ENCODE measurements at regions not wholly inside any gene's neighbourhood (a gene's known extent, or its start where the extent isn't known, plus 50 kb on each side); places are given as distances from the start of the nearest gene placed in this dataset.
"Not testable (repeated sequence)": the region's sequence is repeated elsewhere in the genome, so short reads cannot be mapped to it uniquely, and the experiment has no call there.

GRCh38 chr18:11487390-11487789 is 122.0 kb upstream of the SLC35G4 start:
- WGBS, 2 donors, result 82 to 96% methylated on average over 1 of the region's 1 CpG
- Histone ChIP-seq H3K27me3 (no peaks in the 10 kb centered on the region), H3K36me3 (no peaks in the 10 kb centered on the region), H3K9me3 (no peaks in the 10 kb centered on the region), H3K4me3 (no peak overlapping the region), H3K27ac (no peak overlapping the region), H3K4me1 (no peaks in the 10 kb centered on the region)
- intact Hi-C loops (cut with DNase I), result no loop called here
- ATAC-seq (no peak), FAIRE-seq (no peak), DNase-seq (no peak)
- TF ChIP-seq, protein P1, sequence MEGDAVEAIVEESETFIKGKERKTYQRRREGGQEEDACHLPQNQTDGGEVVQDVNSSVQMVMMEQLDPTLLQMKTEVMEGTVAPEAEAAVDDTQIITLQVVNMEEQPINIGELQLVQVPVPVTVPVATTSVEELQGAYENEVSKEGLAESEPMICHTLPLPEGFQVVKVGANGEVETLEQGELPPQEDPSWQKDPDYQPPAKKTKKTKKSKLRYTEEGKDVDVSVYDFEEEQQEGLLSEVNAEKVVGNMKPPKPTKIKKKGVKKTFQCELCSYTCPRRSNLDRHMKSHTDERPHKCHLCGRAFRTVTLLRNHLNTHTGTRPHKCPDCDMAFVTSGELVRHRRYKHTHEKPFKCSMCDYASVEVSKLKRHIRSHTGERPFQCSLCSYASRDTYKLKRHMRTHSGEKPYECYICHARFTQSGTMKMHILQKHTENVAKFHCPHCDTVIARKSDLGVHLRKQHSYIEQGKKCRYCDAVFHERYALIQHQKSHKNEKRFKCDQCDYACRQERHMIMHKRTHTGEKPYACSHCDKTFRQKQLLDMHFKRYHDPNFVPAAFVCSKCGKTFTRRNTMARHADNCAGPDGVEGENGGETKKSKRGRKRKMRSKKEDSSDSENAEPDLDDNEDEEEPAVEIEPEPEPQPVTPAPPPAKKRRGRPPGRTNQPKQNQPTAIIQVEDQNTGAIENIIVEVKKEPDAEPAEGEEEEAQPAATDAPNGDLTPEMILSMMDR (IDR thresholded peaks at IDR 0.05), result no peak

GRCh38 chr18:11482271-11482670 is 127.1 kb upstream of the SLC35G4 start:
- no peak for FAIRE-seq
- peak in 2 of 4 donors; percentile 44 to 52 for ATAC-seq
- no peaks in the 10 kb centered on the region for H3K36me3 ChIP-seq

GRCh38 chr18:11480692-11481091 is 128.7 kb upstream of the SLC35G4 start:
- DNase-seq, result no peak
- 90 to 92% methylated on average over 1 of the region's 1 CpG for WGBS, 2 donors
- no peaks in the 10 kb centered on the region for H3K4me1 ChIP-seq
- no peaks in the 10 kb centered on the region for H3K36me3 ChIP-seq
- ATAC-seq, result no peak
- H3K27me3 ChIP-seq, result no peaks in the 10 kb centered on the region
- H3K27ac ChIP-seq, result no peak overlapping the region
- H3K9me3 ChIP-seq, result no peaks in the 10 kb centered on the region
- H3K4me3 ChIP-seq, result no peak overlapping the region
- TF ChIP-seq, protein P1 (IDR thresholded peaks at IDR 0.05), result no peak
- FAIRE-seq, result no peak
- intact Hi-C loops (cut with DNase I), result no loop called here

More at GRCh38 chr18:11482271-11482670, 127.1 kb upstream of the SLC35G4 start:
- TF ChIP-seq, protein P1 (IDR thresholded peaks at IDR 0.05), result no peak
- no peak for DNase-seq
- Histone ChIP-seq H3K4me3 (no peak overlapping the region), H3K4me1 (no peaks in the 10 kb centered on the region), H3K27ac (no peak overlapping the region), H3K9me3 (no peaks in the 10 kb centered on the region), H3K27me3 (no peaks in the 10 kb centered on the region)
- intact Hi-C loops (cut with DNase I), result no loop called here

DNA sequence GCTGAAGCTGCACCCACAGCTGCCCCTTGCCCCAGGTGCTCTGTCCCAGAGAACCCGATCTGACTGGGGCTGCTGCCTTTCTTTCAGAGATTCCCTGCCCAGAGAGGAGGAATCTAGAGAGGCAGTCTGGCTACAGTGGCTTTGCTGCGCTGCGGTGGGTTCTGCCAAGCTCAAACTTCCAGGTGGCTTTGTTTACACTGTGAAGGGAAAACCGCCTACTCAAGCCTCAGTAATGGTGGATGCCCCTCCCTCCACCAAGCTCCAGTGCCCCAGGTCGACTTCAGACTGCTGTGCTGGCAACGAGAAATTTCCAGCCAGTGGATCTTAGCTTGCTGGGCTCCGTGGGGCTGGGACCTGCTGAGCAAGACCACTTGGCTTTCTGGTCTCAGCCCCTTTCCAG is 130.4 kb upstream of the SLC35G4 start:
- WGBS, 2 donors, result 36 to 38% methylated on average over 7 of the region's 7 CpGs
- H3K27ac ChIP-seq; ATAC-seq; FAIRE-seq; H3K36me3 ChIP-seq; H3K4me1 ChIP-seq; H3K4me3 ChIP-seq; H3K27me3 ChIP-seq; intact Hi-C loops (cut with DNase I); DNase-seq; H3K9me3 ChIP-seq: not testable (repeated sequence)

DNA sequence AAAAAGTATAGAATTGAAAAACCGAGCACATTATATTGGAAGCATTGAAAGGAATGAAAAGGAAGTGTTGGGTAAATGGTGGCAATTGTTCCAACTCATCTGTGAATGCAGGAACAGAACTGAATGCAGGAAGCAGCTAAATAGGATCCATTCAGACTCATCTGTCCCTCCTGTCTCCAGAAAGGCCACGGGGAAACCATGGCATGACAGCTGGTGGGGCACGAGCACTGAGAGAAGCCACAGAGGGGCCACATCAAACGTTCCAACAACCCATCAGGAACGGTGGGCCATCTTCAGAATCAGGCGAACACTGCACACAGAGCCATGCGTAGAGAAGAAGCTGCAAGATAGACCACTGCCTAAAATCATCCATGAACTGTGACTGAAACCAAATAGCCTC is 138.5 kb upstream of the SLC35G4 start:
- FAIRE-seq (no peak), DNase-seq (no peak), ATAC-seq (no peak)
- Histone ChIP-seq H3K27ac (no peak overlapping the region), H3K4me3 (no peak overlapping the region), H3K4me1 (no peaks in the 10 kb centered on the region), H3K27me3 (no peaks in the 10 kb centered on the region), H3K9me3 (no peaks in the 10 kb centered on the region), H3K36me3 (no peaks in the 10 kb centered on the region)
- intact Hi-C loops (cut with DNase I), result no loop called here
- TF ChIP-seq, protein P1 (IDR thresholded peaks at IDR 0.05), result no peak
- WGBS, 2 donors, result 64 to 77% methylated on average over 7 of the region's 7 CpGs

GRCh38 chr18:11468617-11469016 is 140.8 kb upstream of the SLC35G4 start:
- ATAC-seq, result no peak
- no peak overlapping the region for H3K4me3 ChIP-seq
- H3K27ac ChIP-seq, result no peak overlapping the region
- no peaks in the 10 kb centered on the region for H3K9me3 ChIP-seq
- TF ChIP-seq, protein P1 (IDR thresholded peaks at IDR 0.05), result no peak
- DNase-seq, result no peak
- H3K27me3 ChIP-seq, result no peaks in the 10 kb centered on the region
- no peaks in the 10 kb centered on the region for H3K36me3 ChIP-seq
- no peak for FAIRE-seq
- no peaks in the 10 kb centered on the region for H3K4me1 ChIP-seq
- intact Hi-C loops (cut with DNase I), result no loop called here
- WGBS, 2 donors, result 32 to 50% methylated on average over 2 of the region's 2 CpGs

All from pancreas (tissue), 10 donors.